Kidney (tissue), 13 donors: ENCODE measurements at regions not wholly inside any gene's neighbourhood (a gene's known extent, or its start where the extent isn't known, plus 50 kb on each side); places are given as distances from the start of the nearest gene placed in this dataset.

Experiments
- DNase-seq, 5 donors: peaks; one replicate each; pipeline ENCODE4 v3.0.0-alpha.2; 2013 to 2020
- FAIRE-seq: peaks from 2 replicates; lab custom pipeline; 2012; peaks lifted over from hg19 to GRCh38; lab: Jason Lieb, UNC
- H3K27ac ChIP-seq, 2 donors: one replicate each; pipeline ENCODE4 v1.7.0; 2013; ENCODE audit warnings: low read depth in 2 of 2, low read length in 2 of 2, inconsistent platforms in 1 of 2
- H3K27me3 ChIP-seq: one replicate; pipeline ENCODE4 v1.7.1; 2013; ENCODE audit warnings: low read length, inconsistent platforms; ENCODE audit not compliant: control insufficient read depth, insufficient read depth
- H3K36me3 ChIP-seq, 3 donors: one replicate each; pipeline versions ENCODE4 v1.7.0 to v1.7.1; 2013; ENCODE audit warnings: low read length in 3 of 3, control low read depth in 1 of 3, inconsistent platforms in 1 of 3; ENCODE audit not compliant: insufficient read depth in 3 of 3, control insufficient read depth in 2 of 3
- H3K4me1 ChIP-seq, 3 donors: one replicate each; pipeline versions ENCODE4 v1.7.0 to v1.7.1; 2013; ENCODE audit warnings: low read length in 3 of 3, inconsistent platforms in 1 of 3, low read depth in 1 of 3; ENCODE audit not compliant: control insufficient read depth in 2 of 3, insufficient read depth in 2 of 3
- H3K4me3 ChIP-seq, 3 donors: one replicate each; pipeline versions ENCODE4 v1.7.0 to v1.8.1; 2013; ENCODE audit warnings: low read length in 3 of 3, control low read depth in 1 of 3, inconsistent platforms in 1 of 3
- H3K9ac ChIP-seq, 3 donors: one replicate each; pipeline versions ENCODE4 v1.7.0 to v1.7.1; 2013; ENCODE audit warnings: low read length in 3 of 3, control low read depth in 1 of 3, inconsistent platforms in 1 of 3
- H3K9me3 ChIP-seq, 3 donors: one replicate each; pipeline versions ENCODE4 v1.7.0 to v1.7.1; 2013; ENCODE audit warnings: low read length in 3 of 3, control low read depth in 1 of 3, inconsistent platforms in 1 of 3; ENCODE audit not compliant: control insufficient read depth in 2 of 3, insufficient read depth in 1 of 3
- intact Hi-C: fragments of 100-400 bp; cut with DNase I; formaldehyde crosslinking; loops from one replicate; pipeline ENCODE4 v1.11.1; 2022
- TF ChIP-seq, protein P1 (sequence below): IDR thresholded peaks from 3 replicates; pipeline ENCODE4 v1.5.1; 2012; ENCODE audit warnings: mild to moderate bottlenecking, moderate library complexity, borderline replicate concordance; ENCODE audit not compliant: insufficient read depth; ENCODE audit errors: extremely low read depth
- donor health status: control.
- donor health status: control.
- donor health status: control.
- donor health status: control.
- donor health status: control.
- donor health status: DM: yes; HTN: yes; CAD: no.
- donor health status: Normal renal cell carcinoma (clear cell type).

- FAIRE-seq (no peak), DNase-seq (no peak)
- no peaks in the 10 kb centered on the region for H3K4me1 ChIP-seq
- no peak overlapping the region for H3K9ac ChIP-seq
- no peak overlapping the region for H3K27ac ChIP-seq
- no peaks in the 10 kb centered on the region for H3K27me3 ChIP-seq
- H3K4me3 ChIP-seq, result no peak overlapping the region
- intact Hi-C loops, result no loop called here
- TF ChIP-seq, protein P1, sequence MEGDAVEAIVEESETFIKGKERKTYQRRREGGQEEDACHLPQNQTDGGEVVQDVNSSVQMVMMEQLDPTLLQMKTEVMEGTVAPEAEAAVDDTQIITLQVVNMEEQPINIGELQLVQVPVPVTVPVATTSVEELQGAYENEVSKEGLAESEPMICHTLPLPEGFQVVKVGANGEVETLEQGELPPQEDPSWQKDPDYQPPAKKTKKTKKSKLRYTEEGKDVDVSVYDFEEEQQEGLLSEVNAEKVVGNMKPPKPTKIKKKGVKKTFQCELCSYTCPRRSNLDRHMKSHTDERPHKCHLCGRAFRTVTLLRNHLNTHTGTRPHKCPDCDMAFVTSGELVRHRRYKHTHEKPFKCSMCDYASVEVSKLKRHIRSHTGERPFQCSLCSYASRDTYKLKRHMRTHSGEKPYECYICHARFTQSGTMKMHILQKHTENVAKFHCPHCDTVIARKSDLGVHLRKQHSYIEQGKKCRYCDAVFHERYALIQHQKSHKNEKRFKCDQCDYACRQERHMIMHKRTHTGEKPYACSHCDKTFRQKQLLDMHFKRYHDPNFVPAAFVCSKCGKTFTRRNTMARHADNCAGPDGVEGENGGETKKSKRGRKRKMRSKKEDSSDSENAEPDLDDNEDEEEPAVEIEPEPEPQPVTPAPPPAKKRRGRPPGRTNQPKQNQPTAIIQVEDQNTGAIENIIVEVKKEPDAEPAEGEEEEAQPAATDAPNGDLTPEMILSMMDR, result no peak
- H3K9me3 ChIP-seq, result no peaks in the 10 kb centered on the region
- no peaks in the 10 kb centered on the region for H3K36me3 ChIP-seq
Measured at GRCh38 chr2:239737144-239737463, 288.0 kb downstream of the NDUFA10 start.

- no peaks in the 10 kb centered on the region for H3K4me1 ChIP-seq
- TF ChIP-seq, protein P1, result peak; percentile 1
- no peak for FAIRE-seq
- no peak overlapping the region for H3K4me3 ChIP-seq
- H3K27me3 ChIP-seq, result no peaks in the 10 kb centered on the region
- H3K9ac ChIP-seq, result no peak overlapping the region
- no peaks in the 10 kb centered on the region for H3K36me3 ChIP-seq
- intact Hi-C loops, result no loop called here
- H3K9me3 ChIP-seq, result no peaks in the 10 kb centered on the region
- peak in 3 of 5 donors; percentile 50 to 65 (median 54) for DNase-seq
- no peak overlapping the region for H3K27ac ChIP-seq
Measured at GRCh38 chr2:239736358-239737143, 288.6 kb downstream of the NDUFA10 start.

DNA sequence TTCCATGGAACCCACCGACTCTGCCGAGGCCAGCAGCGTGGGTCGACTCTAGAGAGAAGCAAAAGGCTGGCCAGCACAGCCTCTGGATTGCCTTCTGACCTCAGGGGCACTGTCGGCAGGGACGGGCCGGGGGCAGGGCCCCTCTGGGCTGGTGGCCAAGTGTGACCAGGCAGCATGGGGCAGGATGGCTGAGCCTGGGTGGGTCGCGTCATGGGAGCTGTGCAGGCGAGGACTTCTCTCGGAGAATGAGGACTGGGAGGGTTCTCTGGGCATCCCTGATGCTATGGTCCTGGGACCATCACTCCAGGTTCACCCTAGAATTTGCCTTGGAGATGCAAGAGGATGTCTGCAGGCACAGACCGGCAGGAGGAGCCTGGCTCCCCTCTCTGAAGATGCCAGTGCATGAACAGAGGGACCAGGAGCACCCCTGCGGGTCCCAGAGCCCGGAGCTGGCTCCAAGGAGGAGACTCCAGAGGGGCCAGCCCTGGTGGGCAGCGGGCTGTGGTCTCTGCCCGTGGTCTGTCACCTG lies 289.2 kb downstream of the NDUFA10 start:
- DNase-seq (no peak), FAIRE-seq (no peak)
- Histone ChIP-seq H3K27ac (no peak overlapping the region), H3K36me3 (no peaks in the 10 kb centered on the region), H3K27me3 (no peaks in the 10 kb centered on the region), H3K4me1 (no peaks in the 10 kb centered on the region), H3K9me3 (no peaks in the 10 kb centered on the region), H3K9ac (no peak overlapping the region), H3K4me3 (no peak overlapping the region)
- intact Hi-C loops, result no loop called here
- TF ChIP-seq, protein P1, result no peak
